Right lung (tissue), 2 donors: ENCODE measurements at regions not wholly inside any gene's neighbourhood (a gene's known extent, or its start where the extent isn't known, plus 50 kb on each side); places are given as distances from the start of the nearest gene placed in this dataset.

Experiments used
- DNase-seq, 2 donors: peaks; one replicate each; pipeline ENCODE4 v3.0.0-alpha.2; 2013

- no peak for DNase-seq
Measured at GRCh38 chr18:55780586-55781071, 192.6 kb upstream of the TCF4 start.

GRCh38 chr18:55779691-55780585, 191.9 kb upstream of the TCF4 start:
- peak; percentile 37 to 43 for DNase-seq

GRCh38 chr18:55778788-55779690, 191.0 kb upstream of the TCF4 start:
- DNase-seq = peak in 1 of 2 donors; percentile 32

- no peak for DNase-seq
Measured at GRCh38 chr18:55777666-55778304, 189.8 kb upstream of the TCF4 start.

DNA sequence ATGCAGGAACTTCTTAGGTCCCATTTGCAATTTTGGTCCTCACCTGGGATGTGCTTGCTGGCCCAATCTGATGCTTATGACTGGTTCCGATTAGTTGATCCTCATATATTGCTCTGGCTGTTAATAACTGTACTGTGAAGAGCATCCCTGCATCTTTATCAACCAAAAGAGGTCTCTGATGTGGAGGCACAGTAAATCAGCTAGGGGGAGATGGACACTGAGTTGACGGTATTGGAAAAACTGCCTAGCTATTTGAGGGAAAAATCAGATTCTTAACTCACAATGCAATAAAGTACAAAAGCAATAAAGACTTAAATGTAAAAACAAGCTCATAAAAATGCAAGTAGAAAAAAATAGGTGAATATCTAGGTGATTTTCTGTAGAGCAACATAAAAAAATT, 188.0 kb upstream of the TCF4 start:
- no peak for DNase-seq

DNA sequence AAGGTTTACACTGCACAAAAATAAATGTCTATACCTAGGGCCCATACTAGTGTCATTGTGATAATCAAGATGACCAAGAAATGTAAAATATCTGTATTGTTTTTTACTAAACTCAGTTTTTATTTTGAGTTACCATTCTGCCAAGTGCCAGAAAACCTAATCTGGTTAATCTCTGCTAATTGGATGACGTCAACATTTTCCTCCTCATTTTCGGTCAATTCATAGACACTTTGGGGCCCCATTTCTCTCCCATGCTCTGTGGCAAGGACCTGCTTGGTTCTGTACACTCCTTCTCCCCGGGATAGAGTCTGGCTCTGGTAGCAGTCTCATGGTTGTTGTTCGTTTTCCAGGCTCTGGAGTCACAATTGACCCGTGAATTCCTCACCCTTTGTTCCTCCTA, 186.5 kb upstream of the TCF4 start:
- no peak for DNase-seq

- no peak for DNase-seq
Measured at GRCh38 chr18:55768255-55768654, 180.3 kb upstream of the TCF4 start.

DNA sequence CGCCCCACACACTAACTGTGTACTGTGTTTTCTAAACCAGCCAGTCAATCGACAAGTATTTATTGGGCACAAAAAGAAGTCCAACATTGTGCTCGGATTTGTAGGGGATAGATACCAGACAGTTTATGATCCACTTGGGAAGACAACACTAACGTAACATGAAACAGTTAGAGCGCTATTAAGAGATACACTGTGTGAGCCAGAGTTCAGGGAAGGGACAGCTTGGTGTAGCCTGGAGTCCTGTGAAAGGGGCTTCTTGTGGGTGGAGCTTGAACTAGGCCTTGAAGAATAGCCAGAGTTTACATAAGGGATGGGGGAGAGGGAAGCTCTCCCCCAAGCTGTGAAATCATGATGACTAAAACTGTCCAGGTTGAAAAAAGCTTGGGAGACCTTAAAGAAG, 176.4 kb upstream of the TCF4 start:
- DNase-seq = no peak

- DNase-seq = no peak
Measured at GRCh38 chr18:55763805-55764204, 175.8 kb upstream of the TCF4 start.

GRCh38 chr18:55763298-55763697, 175.3 kb upstream of the TCF4 start:
- DNase-seq = no peak

DNA sequence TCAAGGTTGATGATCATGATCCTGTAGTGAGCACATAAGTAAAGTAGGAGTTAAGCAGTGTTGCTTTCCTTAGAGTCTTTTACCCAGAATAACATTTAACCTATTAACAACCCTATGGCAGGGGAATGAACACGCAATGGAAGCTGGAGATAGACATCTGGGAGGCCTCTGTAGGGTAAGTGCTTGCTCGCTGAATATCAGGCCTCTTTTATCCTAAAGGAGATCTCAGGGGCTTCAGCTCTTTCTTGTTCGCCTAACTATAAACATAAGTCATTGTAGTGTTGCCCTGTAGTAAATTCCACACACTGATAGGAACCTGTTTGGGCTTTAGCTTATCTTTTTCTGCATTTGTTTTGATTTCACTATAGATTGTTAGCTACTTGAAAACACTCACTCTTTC, 174.4 kb upstream of the TCF4 start:
- no peak for DNase-seq

GRCh38 chr18:55753643-55754263, 165.8 kb upstream of the TCF4 start:
- no peak for DNase-seq

DNA sequence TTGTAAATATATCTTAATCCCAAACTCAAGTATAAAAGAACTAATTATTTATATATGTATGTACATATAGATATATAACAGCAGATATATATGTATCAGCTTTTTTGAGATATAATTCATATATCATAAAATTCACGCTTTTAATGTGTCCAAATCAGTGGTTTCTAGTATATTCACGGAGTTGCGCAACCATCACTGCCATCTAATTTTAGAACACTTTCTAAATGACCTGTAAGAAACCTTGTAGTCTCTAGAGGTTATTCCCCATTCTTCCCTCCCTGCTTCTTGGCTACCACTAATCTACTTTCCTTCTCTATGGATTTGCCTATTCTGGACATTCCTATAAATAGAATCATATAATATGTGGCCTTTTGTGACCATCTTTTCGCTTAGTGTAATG, 163.5 kb upstream of the TCF4 start:
- no peak for DNase-seq

- no peak for DNase-seq
Measured at GRCh38 chr18:55748227-55748738, 160.3 kb upstream of the TCF4 start.

GRCh38 chr18:55744206-55744605, 156.2 kb upstream of the TCF4 start:
- no peak for DNase-seq

- DNase-seq = no peak
Measured at GRCh38 chr18:55743736-55744135, 155.7 kb upstream of the TCF4 start.

DNA sequence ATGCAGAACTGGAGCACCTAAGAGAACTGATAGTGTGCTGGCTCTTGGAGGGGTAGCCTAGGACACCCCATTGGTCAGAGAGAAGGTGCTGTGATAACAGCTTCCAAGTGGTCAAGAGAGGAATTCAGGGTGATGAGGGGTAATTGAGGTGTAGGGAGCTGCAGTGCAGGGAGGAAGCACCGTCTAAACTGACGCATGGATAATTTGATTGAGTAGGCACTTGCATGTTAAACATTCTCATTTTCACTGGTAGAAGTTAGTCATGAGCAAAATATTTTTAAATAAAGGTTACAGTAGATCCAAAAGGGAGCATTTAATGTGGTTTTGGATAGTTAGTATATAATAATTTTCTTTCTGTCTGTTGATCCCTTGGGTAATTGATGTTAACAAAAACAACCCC, 155.1 kb upstream of the TCF4 start:
- no peak for DNase-seq

DNA sequence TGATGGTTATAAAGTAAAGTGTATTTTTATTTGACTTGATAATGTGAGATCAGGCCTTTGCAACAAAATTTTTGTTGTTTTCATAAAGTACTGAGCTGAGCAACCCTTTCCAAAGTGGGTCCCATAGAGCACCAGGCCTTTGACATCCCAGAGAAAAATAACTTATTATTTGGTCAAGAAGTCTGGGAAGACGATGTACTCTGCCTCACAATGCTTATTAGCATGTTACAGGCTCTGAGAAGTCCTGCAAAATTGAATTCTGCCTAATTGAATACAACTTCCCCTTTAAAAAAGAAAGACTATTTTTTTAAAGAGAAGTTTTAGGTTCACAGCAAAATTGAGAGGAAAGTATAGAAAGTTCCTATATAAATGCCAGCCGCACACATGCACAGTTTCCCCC, 151.5 kb upstream of the TCF4 start:
- DNase-seq = no peak

DNA sequence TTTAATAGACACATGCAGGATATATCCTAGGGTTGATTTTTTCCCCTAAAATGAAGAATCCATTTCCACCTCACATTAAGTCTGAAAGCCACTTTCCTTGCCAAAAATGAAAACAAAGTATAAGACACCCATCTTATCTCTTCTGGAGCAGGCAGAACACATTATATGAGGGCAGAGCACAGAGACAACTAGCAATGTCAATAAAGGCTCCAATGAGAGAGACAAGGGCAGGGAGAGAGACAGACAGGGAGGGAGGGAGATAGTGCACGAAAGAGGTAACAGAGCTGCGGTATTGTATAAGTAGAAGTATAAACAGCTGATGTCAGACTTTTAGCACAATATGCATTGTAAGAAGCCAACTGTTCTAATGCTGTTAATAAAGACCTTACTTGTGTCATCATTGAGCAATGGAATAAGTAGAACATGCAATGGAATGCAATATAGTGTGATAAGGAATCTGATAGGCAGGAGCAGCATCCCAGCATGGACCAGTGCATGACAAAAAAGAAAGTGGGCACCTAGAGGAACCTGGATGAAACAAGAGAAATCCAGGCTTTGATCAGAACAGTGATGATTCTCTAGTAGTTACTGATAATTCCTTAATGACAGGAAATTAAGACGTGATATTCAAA, 150.6 kb upstream of the TCF4 start:
- DNase-seq = no peak

GRCh38 chr18:55737781-55738468, 149.9 kb upstream of the TCF4 start:
- DNase-seq = no peak
